Keratinocyte (primary cell): ENCODE measurements at regions not wholly inside any gene's neighbourhood (a gene's known extent, or its start where the extent isn't known, plus 50 kb on each side); places are given as distances from the start of the nearest gene placed in this dataset.

Experiments
- DNase-seq: peaks from one replicate; pipeline ENCODE4 v3.0.0-alpha.2; 2011; ENCODE audit warnings: low read depth, missing footprints, low spot score
- FAIRE-seq: peaks from 2 replicates; lab custom pipeline; 2011; peaks lifted over from hg19 to GRCh38; lab: Jason Lieb, UNC
- H2AFZ ChIP-seq: 2 replicates; pipeline ENCODE4 v1.6.0; 2012; ENCODE audit warnings: low read length, control low read depth, inconsistent platforms; ENCODE audit not compliant: control insufficient read depth
- H3K27ac ChIP-seq: 2 replicates; pipeline ENCODE4 v1.5.1; 2011; ENCODE audit warnings: low read length; ENCODE audit not compliant: control insufficient read depth, insufficient read depth
- H3K27me3 ChIP-seq: 3 replicates; pipeline ENCODE4 v1.6.0; 2011; ENCODE audit warnings: low read length; ENCODE audit not compliant: control insufficient read depth, insufficient read depth; ENCODE audit errors: extremely low read depth
- H3K36me3 ChIP-seq, 2 experiments: 2 replicates in 1 of 2; 3 replicates in 1 of 2; pipeline ENCODE4 v1.5.1; 2011; ENCODE audit warnings: low read length in 2 of 2, mild to moderate bottlenecking in 1 of 2; ENCODE audit not compliant: control insufficient read depth in 2 of 2, insufficient read depth in 2 of 2; ENCODE audit errors: extremely low read depth in 1 of 2
- H3K4me1 ChIP-seq: 3 replicates; pipeline ENCODE4 v1.5.1; 2011; ENCODE audit warnings: low read length; ENCODE audit not compliant: control insufficient read depth, insufficient read depth; ENCODE audit errors: extremely low read depth
- H3K4me2 ChIP-seq: 3 replicates; pipeline ENCODE4 v1.6.0; 2011; ENCODE audit warnings: low read depth, low read length; ENCODE audit not compliant: control insufficient read depth, insufficient read depth; ENCODE audit errors: extremely low read depth
- H3K4me3 ChIP-seq, 3 experiments: fragments of 200-600 bp in 1 of 3; sonication (generic) in 1 of 3; 2 replicates in 2 of 3; 3 replicates in 1 of 3; pipeline ENCODE4 v1.5.1; 2011 to 2016; ENCODE audit warnings: low read length in 3 of 3, mild to moderate bottlenecking in 3 of 3, control low read depth in 2 of 3, inconsistent platforms in 1 of 3, low read depth in 1 of 3, mixed read lengths in 1 of 3, mixed run types in 1 of 3, moderate library complexity in 1 of 3; ENCODE audit not compliant: control insufficient read depth in 2 of 3, insufficient read depth in 2 of 3; ENCODE audit errors: extremely low read depth in 1 of 3
- H3K79me2 ChIP-seq: 2 replicates; pipeline ENCODE4 v1.6.0; 2012; ENCODE audit warnings: low read length; ENCODE audit not compliant: control insufficient read depth, insufficient read depth
- H3K9ac ChIP-seq: 3 replicates; pipeline ENCODE4 v1.6.0; 2011; ENCODE audit warnings: low read length; ENCODE audit not compliant: control insufficient read depth, insufficient read depth; ENCODE audit errors: extremely low read depth
- H3K9me1 ChIP-seq: 3 replicates; pipeline ENCODE4 v1.6.0; 2011; ENCODE audit warnings: low read length; ENCODE audit not compliant: control insufficient read depth, insufficient read depth; ENCODE audit errors: extremely low read depth
- H3K9me3 ChIP-seq: 2 replicates; pipeline ENCODE4 v1.5.1; 2012; ENCODE audit warnings: low read depth, low read length; ENCODE audit not compliant: control insufficient read depth
- H4K20me1 ChIP-seq: 3 replicates; pipeline ENCODE4 v1.6.0; 2011; ENCODE audit warnings: low read length; ENCODE audit not compliant: control insufficient read depth, insufficient read depth; ENCODE audit errors: extremely low read depth
- CTCF ChIP-seq, 3 experiments: IDR thresholded peaks in 1 of 3; conservative IDR thresholded peaks in 1 of 3; optimal IDR thresholded peaks in 1 of 3; 2 replicates in 2 of 3; 3 replicates in 1 of 3; pipeline versions ENCODE3 to v1.5.1; 2011; ENCODE audit warnings: low read length in 3 of 3, mild to moderate bottlenecking in 3 of 3, moderate library complexity in 2 of 3, control low read depth in 1 of 3, inconsistent platforms in 1 of 3; ENCODE audit not compliant: insufficient read depth in 2 of 3; ENCODE audit errors: extremely low read depth in 1 of 3
- EZH2 ChIP-seq: IDR thresholded peaks from one replicate; pipeline ENCODE4 v1.6.1; 2012; ENCODE audit warnings: inconsistent platforms, mild to moderate bottlenecking, low read length, moderate library complexity
- dilution Hi-C: fragments of 300-500 bp; cut with MboI; formaldehyde crosslinking; loops from one replicate; pipeline ENCODE4 v1.7.0; 2020; ENCODE audit warnings: low sequenced_read_pairs; ENCODE audit not compliant: extremely low pct_ligation_motif_present

DNA sequence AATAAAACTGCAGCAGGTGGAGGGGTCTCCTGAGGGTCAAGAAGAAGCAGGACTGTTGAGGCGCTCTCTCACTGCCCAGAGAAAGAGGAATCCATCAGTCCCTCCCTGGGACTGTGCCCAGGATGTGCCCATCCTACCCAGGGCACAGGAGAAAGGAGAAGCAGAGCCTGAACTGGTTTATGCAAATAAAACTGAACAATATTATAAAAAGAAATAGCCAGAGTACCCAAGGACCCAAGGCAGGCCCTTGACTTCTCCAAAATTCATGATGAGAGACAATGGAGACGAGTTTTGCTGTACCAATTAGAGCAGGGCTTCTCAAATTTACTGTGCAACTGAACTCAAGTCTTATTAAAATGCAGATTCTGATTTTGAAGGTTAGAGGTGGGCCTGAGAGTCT lies 211.0 kb downstream of the IGSF11 start:
- Histone ChIP-seq H3K4me2 (no peak overlapping the region), H3K9me1 (no peaks in the 10 kb centered on the region), H3K27ac (no peak overlapping the region), H3K9me3 (no peaks in the 10 kb centered on the region), H2AFZ (no peak overlapping the region), H3K79me2 (no peaks in the 10 kb centered on the region), H3K4me3 (no peak overlapping the region), H3K4me1 (no peaks in the 10 kb centered on the region), H4K20me1 (no peaks in the 10 kb centered on the region), H3K9ac (no peak overlapping the region), H3K27me3 (no peaks in the 10 kb centered on the region), H3K36me3 (no peaks in the 10 kb centered on the region)
- dilution Hi-C loops: no loop called here
- TF ChIP-seq EZH2 (no peak), CTCF (optimal IDR thresholded peaks at IDR 0.05 in 1 of 3, IDR thresholded peaks at IDR 0.05 in 1 of 3, conservative IDR thresholded peaks at IDR 0.05 in 1 of 3; ENCODE audit: extremely low read depth in 1 of 3, insufficient read depth in 2 of 3, low read length in 3 of 3) (no peak)
- DNase-seq (no peak), FAIRE-seq (no peak)

DNA sequence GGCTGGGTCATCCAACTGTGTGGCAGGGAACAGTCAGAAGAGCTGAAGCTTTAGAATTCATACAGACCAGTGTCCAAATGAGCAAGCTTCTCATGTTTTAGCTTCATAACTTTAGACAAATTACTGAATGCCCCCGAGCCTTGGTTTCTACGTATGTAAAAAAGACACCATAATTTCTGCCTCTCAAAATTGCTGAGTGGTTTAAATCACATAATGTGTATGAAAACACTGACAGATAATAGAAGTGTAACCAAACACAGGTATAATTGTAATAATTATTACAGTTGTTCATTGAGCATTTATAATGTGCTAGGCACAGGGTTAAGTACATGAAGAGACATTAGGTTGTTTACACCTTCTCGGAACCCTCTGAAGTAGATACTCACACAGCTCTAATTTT lies 207.2 kb downstream of the IGSF11 start:
- H4K20me1 ChIP-seq: no peaks in the 10 kb centered on the region
- no peak for FAIRE-seq

More for the DNA sequence above, 207.2 kb downstream of the IGSF11 start:
- Histone ChIP-seq H3K36me3 (no peaks in the 10 kb centered on the region), H3K4me2 (no peak overlapping the region), H3K79me2 (no peaks in the 10 kb centered on the region), H3K9me3 (no peaks in the 10 kb centered on the region), H3K9me1 (no peaks in the 10 kb centered on the region), H3K4me3 (no peak overlapping the region), H3K27me3 (no peaks in the 10 kb centered on the region), H2AFZ (no peak overlapping the region), H3K27ac (no peak overlapping the region), H3K4me1 (no peaks in the 10 kb centered on the region), H3K9ac (no peak overlapping the region)
- DNase-seq: no peak
- TF ChIP-seq CTCF (optimal IDR thresholded peaks at IDR 0.05 in 1 of 3, IDR thresholded peaks at IDR 0.05 in 1 of 3, conservative IDR thresholded peaks at IDR 0.05 in 1 of 3; ENCODE audit: extremely low read depth in 1 of 3, insufficient read depth in 2 of 3, low read length in 3 of 3): no peak
- dilution Hi-C loops: no loop called here
